Fibroblast of villous mesenchyme (primary cell): ENCODE measurements at regions not wholly inside any gene's neighbourhood (a gene's known extent, or its start where the extent isn't known, plus 50 kb on each side); places are given as distances from the start of the nearest gene placed in this dataset.

Experiments used
- DNase-seq: peaks from one replicate; pipeline ENCODE4 v3.0.0-alpha.2; 2010; ENCODE audit warnings: low read depth
- H3K4me3 ChIP-seq: 2 replicates; pipeline ENCODE4 v1.5.1; 2011; ENCODE audit warnings: low read depth, mild to moderate bottlenecking, low read length
- CTCF ChIP-seq: IDR thresholded peaks from 2 replicates; pipeline ENCODE4 v1.5.1; 2012; ENCODE audit warnings: low read depth, mild to moderate bottlenecking, low read length; ENCODE audit not compliant: insufficient read depth

- no peak overlapping the region for H3K4me3 ChIP-seq
- no peak for DNase-seq
- no peak for TF ChIP-seq CTCF
Measured at GRCh38 chr3:87900061-87900460, 158.7 kb downstream of the CGGBP1 start.

DNA sequence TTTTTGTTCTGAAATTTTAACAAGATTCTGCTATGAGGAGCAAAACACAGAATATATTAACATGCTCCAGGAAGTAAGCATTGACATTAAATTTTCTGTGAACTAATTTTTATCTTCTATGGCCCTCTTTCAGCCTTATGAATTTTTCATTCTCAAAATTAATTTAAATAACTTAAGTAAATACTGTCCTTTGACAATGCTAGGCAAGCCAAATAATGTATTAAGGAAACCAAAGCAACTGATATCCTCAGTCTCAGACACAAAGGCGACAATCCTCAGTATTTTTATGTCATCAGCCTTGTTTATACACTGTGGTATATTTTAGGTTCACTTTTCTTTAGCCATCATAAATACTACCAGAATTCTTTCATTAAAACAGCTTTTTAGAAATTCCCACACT is 159.8 kb downstream of the CGGBP1 start:
- DNase-seq, result no peak
- H3K4me3 ChIP-seq, result no peak overlapping the region
- no peak for TF ChIP-seq CTCF

DNA sequence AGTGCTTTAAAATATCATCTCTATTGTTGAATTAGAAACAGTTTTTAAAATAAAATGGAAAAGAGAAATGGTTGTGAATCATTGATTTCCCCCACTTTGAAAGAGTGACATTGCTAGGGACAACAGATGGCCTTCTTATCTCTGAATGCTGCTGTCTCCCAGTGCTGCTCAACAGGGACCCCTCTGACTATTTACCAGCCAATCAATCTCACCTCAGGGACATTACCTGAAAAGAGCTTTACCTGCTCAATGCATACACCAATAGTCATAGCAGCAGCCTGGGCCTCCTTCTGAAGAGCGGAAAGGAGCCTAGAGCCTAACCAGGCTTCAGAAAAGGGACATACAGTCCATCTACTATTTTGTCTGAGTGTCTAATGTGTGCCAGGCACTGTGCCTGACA is 162.8 kb downstream of the CGGBP1 start:
- no peak overlapping the region for H3K4me3 ChIP-seq
- no peak for DNase-seq
- TF ChIP-seq CTCF, result no peak

- no peak for DNase-seq
- TF ChIP-seq CTCF, result no peak
- no peak overlapping the region for H3K4me3 ChIP-seq
Measured at GRCh38 chr3:87873136-87873535, 185.7 kb downstream of the CGGBP1 start.

GRCh38 chr3:87867001-87867400 is 191.8 kb downstream of the CGGBP1 start:
- no peak for TF ChIP-seq CTCF
- no peak for DNase-seq
- H3K4me3 ChIP-seq, result no peak overlapping the region

DNA sequence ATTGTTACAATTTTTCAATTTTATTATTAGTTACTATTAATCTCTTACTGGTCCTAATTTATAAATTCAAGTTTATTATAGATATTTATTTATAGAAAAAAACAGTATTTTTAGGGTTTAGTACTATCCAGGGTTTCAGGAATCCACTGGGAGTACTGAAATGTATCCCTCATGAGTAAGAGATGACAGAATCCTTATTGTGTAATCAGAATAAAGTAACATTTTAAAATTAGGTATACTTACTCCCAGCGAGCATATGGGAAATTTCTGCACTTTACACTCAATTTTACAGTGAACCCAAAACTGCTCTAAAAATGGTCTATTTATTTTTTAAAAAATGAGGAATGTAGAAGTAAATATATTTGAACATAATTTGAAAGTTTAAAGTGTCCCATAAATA is 202.7 kb downstream of the CGGBP1 start:
- TF ChIP-seq CTCF, result no peak
- H3K4me3 ChIP-seq, result no peak overlapping the region
- DNase-seq, result no peak

DNA sequence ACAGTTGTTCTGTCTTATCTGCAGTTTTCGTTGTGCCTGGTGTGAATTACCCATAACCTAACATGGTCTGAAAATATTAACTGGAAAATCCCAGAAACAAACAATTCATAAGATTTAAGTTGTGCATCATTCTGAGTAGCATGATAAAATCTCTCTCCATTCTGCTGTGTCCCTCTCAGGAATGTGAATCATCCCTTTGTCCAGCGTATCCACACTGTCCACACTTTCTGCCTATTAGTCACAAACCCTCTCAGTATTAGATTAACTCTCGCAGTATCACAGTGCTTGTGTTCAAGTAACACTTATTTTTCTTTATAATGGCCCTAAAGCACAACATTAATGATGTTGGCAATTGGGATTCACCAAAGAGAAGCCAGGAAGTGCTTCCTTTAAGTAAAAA is 203.2 kb downstream of the CGGBP1 start:
- TF ChIP-seq CTCF, result no peak
- peak; percentile 16 for DNase-seq
- H3K4me3 ChIP-seq, result no peak overlapping the region
